ENCODE measurements at regions not wholly inside any gene's neighbourhood (a gene's known extent, or its start where the extent isn't known, plus 50 kb on each side); places are given as distances from the start of the nearest gene placed in this dataset.

- DNase-seq (ENCODE audit: low read depth, low spot score) (no peak), FAIRE-seq (no peak)
- Histone ChIP-seq H3K36me3 (ENCODE audit: control insufficient read depth in 2 of 2, extremely low read depth in 1 of 2, insufficient read depth in 2 of 2, low read length in 2 of 2) (no peaks in the 10 kb centered on the region), H3K27me3 (ENCODE audit: control insufficient read depth, extremely low read depth, insufficient read depth, low read length) (no peaks in the 10 kb centered on the region), H4K20me1 (ENCODE audit: control insufficient read depth, extremely low read depth, insufficient read depth, low read length) (no peaks in the 10 kb centered on the region), H3K4me3 (ENCODE audit: control insufficient read depth in 2 of 3, extremely low read depth in 1 of 3, insufficient read depth in 2 of 3, low read depth in 1 of 3, low read length in 3 of 3) (no peak overlapping the region), H3K27ac (ENCODE audit: control insufficient read depth, insufficient read depth, low read length) (no peak overlapping the region), H3K79me2 (ENCODE audit: control insufficient read depth, insufficient read depth, low read length) (no peaks in the 10 kb centered on the region), H3K9me3 (ENCODE audit: control insufficient read depth, low read depth, low read length) (no peaks in the 10 kb centered on the region), H3K9me1 (ENCODE audit: control insufficient read depth, extremely low read depth, insufficient read depth, low read length) (no peaks in the 10 kb centered on the region), H3K4me1 (ENCODE audit: control insufficient read depth, extremely low read depth, insufficient read depth, low read length) (no peaks in the 10 kb centered on the region), H2AFZ (ENCODE audit: control insufficient read depth, low read length) (no peak overlapping the region), H3K4me2 (ENCODE audit: control insufficient read depth, extremely low read depth, insufficient read depth, low read depth, low read length) (no peak overlapping the region), H3K9ac (ENCODE audit: control insufficient read depth, extremely low read depth, insufficient read depth, low read length) (no peak overlapping the region)
- dilution Hi-C loops (cut with MboI; ENCODE audit: extremely low pct_ligation_motif_present, low sequenced_read_pairs): no loop called here
- no peak for TF ChIP-seq EZH2 (IDR thresholded peaks at IDR 0.05; ENCODE audit: low read length)
- no peak for TF ChIP-seq CTCF (optimal IDR thresholded peaks at IDR 0.05 in 1 of 3, IDR thresholded peaks at IDR 0.05 in 1 of 3, conservative IDR thresholded peaks at IDR 0.05 in 1 of 3; ENCODE audit: extremely low read depth in 1 of 3, insufficient read depth in 2 of 3, low read length in 3 of 3)
Measured at GRCh38 chr4:148774134-148774533, 331.9 kb upstream of the NR3C2 start.

GRCh38 chr4:148773313-148773712 is 331.1 kb upstream of the NR3C2 start:
- dilution Hi-C loops (cut with MboI; ENCODE audit: extremely low pct_ligation_motif_present, low sequenced_read_pairs): no loop called here
- H3K9me3 ChIP-seq (ENCODE audit: control insufficient read depth, low read depth, low read length): no peaks in the 10 kb centered on the region
- no peaks in the 10 kb centered on the region for H3K4me1 ChIP-seq (ENCODE audit: control insufficient read depth, extremely low read depth, insufficient read depth, low read length)
- no peak overlapping the region for H2AFZ ChIP-seq (ENCODE audit: control insufficient read depth, low read length)
- no peak overlapping the region for H3K4me2 ChIP-seq (ENCODE audit: control insufficient read depth, extremely low read depth, insufficient read depth, low read depth, low read length)
- H3K9ac ChIP-seq (ENCODE audit: control insufficient read depth, extremely low read depth, insufficient read depth, low read length): no peak overlapping the region
- FAIRE-seq: no peak
- H4K20me1 ChIP-seq (ENCODE audit: control insufficient read depth, extremely low read depth, insufficient read depth, low read length): no peaks in the 10 kb centered on the region
- H3K27ac ChIP-seq (ENCODE audit: control insufficient read depth, insufficient read depth, low read length): no peak overlapping the region
- no peaks in the 10 kb centered on the region for H3K27me3 ChIP-seq (ENCODE audit: control insufficient read depth, extremely low read depth, insufficient read depth, low read length)
- no peak overlapping the region for H3K4me3 ChIP-seq (ENCODE audit: control insufficient read depth in 2 of 3, extremely low read depth in 1 of 3, insufficient read depth in 2 of 3, low read depth in 1 of 3, low read length in 3 of 3)
- TF ChIP-seq CTCF (optimal IDR thresholded peaks at IDR 0.05 in 1 of 3, IDR thresholded peaks at IDR 0.05 in 1 of 3, conservative IDR thresholded peaks at IDR 0.05 in 1 of 3; ENCODE audit: extremely low read depth in 1 of 3, insufficient read depth in 2 of 3, low read length in 3 of 3) (no peak), EZH2 (IDR thresholded peaks at IDR 0.05; ENCODE audit: low read length) (no peak)
- no peak for DNase-seq (ENCODE audit: low read depth, low spot score)
- H3K36me3 ChIP-seq (ENCODE audit: control insufficient read depth in 2 of 2, extremely low read depth in 1 of 2, insufficient read depth in 2 of 2, low read length in 2 of 2): no peaks in the 10 kb centered on the region
- H3K9me1 ChIP-seq (ENCODE audit: control insufficient read depth, extremely low read depth, insufficient read depth, low read length): no peaks in the 10 kb centered on the region
- H3K79me2 ChIP-seq (ENCODE audit: control insufficient read depth, insufficient read depth, low read length): no peaks in the 10 kb centered on the region
